DMS79 treated with DMSO at 0.1 percent for 48 hours (cell line): ENCODE measurements at regions not wholly inside any gene's neighbourhood (a gene's known extent, or its start where the extent isn't known, plus 50 kb on each side); places are given as distances from the start of the nearest gene placed in this dataset.

Experiments
- DNase-seq: peaks from one replicate; lab custom pipeline; 2025; lab: John Stamatoyannopoulos, UW

DNA sequence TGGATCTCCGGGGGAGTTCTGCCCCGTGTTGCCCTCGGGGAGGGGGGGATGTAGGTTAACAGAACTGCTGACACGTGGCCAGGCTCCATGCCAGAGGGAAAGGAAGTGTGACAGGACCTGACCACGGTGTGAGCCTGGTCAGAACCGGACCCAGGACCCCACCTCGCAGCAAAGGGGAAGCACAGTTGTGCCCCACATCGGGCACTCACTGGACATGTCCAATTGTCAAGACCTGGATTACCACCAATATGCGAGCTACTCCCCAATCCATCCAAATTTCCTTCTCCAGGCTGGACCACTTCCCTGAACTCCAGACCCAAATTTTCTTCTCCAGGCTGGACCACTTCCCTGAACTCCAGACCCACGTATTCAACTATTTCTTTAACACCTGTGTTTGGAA lies 78.8 kb upstream of the PIWIL1 start:
- no peak for DNase-seq

DNA sequence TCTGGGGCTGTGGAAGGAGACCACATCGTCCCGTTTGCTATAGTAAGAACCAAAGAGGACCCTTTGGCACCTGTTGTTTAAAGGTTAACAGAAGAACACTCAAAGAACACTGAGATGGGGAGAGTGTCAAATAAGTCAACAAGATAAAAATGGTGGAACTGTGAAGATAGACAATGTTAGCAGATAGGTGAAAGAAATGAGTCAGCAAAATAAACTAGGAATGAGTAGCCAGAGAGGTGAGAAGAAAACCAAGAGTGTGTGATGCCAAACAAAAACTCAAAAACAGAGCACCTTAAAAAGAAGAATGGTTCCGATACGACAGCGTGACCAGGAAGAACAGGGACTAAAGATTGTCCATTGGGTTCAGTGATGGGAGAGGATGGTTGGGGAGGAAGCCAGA lies 74.7 kb upstream of the PIWIL1 start:
- no peak for DNase-seq

DNA sequence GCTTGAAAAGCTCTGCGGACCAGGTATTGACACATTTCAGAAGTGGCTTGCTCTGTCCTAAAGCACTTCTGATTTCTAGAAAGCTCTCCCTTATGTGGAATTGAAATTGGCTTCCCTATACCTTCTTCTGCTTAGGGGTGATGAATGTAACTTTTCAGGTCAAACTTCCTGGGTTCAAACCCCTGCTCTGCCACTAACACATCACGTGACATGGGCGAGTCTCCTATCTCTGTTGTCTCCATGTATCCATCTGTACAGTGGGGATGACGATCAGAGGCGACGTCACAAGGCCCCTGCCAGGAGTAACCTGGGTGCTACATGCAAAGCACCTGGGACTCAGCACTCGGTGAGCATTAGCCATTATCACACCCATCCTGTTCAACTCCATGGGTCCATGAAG lies 73.7 kb upstream of the PIWIL1 start:
- no peak for DNase-seq

DNA sequence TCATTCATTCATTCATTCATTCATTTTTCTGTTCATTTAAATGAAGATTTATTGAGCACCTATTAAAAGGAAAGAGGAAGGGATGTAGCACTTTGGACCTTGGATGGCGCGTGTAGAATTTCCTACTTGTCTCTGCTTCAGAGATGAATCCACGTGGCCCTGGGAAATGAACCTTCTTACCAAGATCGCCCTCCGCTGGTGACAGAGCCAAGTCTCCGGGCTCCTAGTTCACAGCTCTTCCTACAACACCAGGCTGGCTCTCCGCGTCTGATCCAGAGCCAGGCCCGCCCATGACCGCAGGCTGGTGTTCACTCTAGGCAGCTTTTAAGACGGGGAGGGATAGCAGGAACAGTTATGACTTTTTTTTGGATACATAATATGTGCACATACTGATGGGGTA lies 70.9 kb upstream of the PIWIL1 start:
- DNase-seq = no peak

DNA sequence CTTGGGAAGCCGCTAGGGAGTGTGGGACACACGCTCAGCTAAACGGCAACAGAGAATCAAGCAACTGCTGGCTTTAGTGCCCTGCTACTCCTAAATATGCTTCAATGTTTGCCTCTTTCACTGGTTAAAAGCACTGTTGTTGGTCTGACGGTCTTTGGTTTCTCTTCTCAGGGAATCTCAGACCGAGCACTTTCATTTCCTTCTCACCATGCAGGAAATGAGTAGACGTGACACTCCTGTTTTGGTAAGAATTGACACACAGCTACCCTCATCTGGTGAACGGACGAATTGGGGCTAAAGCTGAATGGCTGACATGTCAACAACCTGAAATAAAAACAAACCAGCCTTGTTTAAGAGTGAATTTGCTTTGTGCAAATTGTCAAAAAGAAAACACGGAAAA lies 57.5 kb upstream of the PIWIL1 start:
- DNase-seq = no peak

DNA sequence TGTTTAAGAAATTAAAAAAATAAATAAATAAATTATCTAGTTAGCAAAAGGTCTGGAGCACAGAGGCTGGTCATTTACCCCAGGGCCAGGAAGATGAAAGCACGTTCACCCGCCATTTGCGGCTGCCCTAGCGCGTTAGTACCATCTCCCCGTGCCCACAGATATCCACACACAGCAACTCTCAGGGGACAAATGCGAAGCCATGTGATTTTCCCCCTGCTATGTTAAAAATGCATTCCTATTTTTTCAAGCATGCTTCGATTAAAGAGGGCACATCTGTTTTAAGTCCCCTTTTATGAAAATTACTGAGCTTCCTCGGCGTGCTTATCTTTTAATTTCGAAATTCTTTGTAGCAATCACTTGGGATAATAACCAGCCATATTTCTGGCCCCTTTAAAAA lies 56.9 kb upstream of the PIWIL1 start:
- DNase-seq = no peak

DNA sequence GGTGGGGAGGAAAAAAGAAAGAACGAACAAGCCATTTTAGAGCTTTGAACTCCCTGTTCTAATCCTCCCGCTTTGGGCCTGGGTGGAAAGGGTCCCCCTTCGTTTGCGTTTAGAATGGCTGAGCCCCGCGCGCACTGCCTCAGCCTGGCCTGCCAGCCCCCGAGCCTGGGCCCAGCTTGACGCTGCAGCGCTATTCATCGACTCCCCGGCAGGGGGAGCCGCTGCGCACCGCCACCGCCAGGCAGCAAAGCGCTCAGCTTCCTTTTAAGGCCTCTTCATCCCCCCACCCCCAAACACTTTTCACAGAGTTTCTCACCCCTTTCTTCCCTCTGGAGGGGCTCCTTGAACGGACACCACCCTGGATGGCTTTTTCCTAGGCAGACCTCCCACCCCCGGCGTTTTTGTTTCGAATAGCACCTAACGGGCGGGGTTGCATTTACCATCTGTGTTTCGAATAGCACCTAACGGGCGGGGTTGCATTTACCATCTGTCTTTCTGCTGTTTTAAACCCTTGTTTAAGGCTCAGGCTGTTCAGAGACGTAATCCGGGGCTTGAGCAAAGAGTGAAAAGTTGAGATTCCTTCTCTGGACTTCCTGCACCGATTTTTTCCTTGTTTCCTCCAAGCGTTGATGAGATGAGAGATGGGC lies 56.4 kb upstream of the PIWIL1 start:
- DNase-seq = no peak

DNA sequence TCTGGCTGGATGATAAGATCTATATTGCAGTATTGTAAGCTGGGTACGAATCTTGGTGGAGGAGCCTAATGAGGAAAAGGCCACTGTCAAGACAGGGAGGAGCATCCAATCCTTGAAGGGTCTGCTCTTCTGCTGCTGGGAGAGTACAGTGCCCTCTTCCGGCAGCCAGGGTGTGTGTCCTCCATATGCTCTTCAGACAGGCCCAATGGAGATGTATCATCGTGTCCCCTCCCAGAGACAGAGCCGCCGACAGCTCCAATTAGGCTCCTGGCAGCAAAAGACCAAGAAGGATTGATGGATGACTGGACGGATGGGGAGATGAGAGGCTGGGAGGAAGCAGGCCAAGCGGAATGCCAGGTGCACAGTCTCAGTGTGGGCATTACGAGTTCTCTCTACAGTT lies 51.6 kb upstream of the PIWIL1 start:
- no peak for DNase-seq

DNA sequence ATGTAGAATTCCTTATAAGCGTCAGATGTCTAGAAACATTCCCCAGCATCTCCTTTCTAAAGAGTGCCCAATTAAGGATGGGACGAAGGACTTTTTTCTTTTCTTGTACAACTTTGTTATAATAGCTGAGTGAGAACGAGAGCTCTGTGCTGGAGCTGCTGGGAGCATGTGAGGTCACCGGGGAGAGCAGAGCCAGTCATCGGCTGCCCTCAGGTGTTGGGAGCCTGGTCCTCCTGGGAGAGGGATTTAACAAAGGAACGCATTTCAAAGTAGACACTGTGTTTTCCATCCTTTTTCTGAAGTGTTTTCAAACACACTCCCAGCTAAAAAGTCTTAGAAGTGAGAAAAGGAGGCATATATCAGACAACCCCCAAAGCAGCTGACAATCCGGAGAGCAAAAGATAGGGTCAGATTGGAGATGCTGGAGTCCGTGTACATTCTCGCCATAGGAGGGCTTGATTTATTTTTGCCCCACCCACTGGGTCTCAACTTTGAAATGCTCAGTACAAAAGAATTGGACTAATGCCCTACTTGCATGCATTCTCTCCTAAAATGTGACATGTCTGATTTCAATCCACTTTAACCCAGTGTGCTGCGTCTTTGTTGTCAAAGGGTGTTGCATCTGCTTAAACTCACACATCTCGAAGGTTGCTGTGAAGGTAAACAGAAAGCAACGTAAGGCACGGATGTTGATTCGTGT lies 50.8 kb upstream of the PIWIL1 start:
- no peak for DNase-seq
